GM12875 (cell line): ENCODE measurements at regions not wholly inside any gene's neighbourhood (a gene's known extent, or its start where the extent isn't known, plus 50 kb on each side); places are given as distances from the start of the nearest gene placed in this dataset.
A peak's percentile ranks its signal among the peaks of the same experiment; 100 is the strongest.
"Not testable (repeated sequence)": the region's sequence is repeated elsewhere in the genome, so short reads cannot be mapped to it uniquely, and the experiment has no call there.

Source experiments
- H3K4me3 ChIP-seq: one replicate; pipeline ENCODE4 v1.5.1; 2011; ENCODE audit warnings: low read depth, low read length, control low read depth
- TF ChIP-seq, protein P1 (sequence below): IDR thresholded peaks from 2 replicates; pipeline ENCODE4 v1.5.1; 2011; ENCODE audit warnings: low read depth, mild to moderate bottlenecking, control low read depth, inconsistent platforms, low read length, moderate library complexity, borderline replicate concordance; ENCODE audit not compliant: insufficient read depth

DNA sequence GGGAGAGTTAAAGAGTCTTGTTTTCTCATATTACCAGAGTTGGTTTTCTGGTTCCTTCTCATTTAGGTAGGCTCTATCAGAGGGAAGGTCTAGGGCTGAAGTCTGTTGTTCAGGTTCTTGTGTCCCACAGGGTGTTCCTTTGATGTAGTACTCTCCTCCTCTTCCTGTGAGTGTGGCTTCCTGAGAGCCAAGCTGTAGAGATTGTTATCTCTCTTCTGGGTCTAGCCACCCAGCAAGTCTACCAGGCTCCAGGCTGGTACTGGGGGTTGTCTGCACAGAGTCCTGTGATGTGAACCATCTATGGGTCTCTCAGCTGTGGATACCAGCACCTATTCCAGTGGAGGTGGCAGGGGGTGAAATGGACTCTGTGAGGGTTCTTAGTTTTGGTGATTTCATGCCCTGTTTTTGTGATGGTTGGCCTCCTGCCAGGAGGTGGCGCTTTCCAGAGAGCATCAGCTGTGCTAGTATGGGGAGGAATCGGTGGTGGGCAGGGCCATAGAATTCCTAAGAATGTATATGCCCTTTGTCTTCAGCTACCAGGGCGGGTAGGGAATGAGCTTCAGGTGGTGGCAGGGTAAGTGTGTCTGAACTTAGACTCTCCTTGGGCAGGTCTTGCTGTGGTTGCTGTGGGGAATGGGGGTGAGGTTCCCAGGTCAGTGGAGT is 65.5 kb upstream of the OLIG3 start:
- TF ChIP-seq, protein P1, sequence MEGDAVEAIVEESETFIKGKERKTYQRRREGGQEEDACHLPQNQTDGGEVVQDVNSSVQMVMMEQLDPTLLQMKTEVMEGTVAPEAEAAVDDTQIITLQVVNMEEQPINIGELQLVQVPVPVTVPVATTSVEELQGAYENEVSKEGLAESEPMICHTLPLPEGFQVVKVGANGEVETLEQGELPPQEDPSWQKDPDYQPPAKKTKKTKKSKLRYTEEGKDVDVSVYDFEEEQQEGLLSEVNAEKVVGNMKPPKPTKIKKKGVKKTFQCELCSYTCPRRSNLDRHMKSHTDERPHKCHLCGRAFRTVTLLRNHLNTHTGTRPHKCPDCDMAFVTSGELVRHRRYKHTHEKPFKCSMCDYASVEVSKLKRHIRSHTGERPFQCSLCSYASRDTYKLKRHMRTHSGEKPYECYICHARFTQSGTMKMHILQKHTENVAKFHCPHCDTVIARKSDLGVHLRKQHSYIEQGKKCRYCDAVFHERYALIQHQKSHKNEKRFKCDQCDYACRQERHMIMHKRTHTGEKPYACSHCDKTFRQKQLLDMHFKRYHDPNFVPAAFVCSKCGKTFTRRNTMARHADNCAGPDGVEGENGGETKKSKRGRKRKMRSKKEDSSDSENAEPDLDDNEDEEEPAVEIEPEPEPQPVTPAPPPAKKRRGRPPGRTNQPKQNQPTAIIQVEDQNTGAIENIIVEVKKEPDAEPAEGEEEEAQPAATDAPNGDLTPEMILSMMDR, result peak; percentile 24; the same call in 1 of the 2 replicates
- not testable (repeated sequence) for H3K4me3 ChIP-seq

- TF ChIP-seq, protein P1, result no peak
- H3K4me3 ChIP-seq, result no peak overlapping the region
Observed at GRCh38 chr6:137560184-137560563, 66.0 kb upstream of the OLIG3 start.

DNA sequence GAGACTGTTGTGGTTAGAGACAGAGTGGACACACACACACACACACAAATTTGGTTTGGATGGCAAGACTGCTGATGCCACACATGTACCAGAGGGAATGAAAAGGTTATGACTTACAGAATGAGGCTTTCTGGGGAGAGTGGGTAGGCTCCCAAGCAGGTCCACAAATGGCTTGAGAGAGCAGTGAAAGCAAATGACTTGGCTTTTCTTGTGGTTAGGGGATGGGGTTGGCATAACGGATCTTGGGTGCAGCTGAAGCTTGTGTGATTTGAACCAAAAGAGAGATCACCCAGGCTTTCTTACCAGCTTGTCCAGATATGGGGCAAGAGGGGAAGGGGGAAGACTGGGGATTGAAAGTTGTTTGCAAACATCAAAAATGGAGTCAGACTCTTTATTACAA is 73.9 kb upstream of the OLIG3 start:
- TF ChIP-seq, protein P1, result no peak

DNA sequence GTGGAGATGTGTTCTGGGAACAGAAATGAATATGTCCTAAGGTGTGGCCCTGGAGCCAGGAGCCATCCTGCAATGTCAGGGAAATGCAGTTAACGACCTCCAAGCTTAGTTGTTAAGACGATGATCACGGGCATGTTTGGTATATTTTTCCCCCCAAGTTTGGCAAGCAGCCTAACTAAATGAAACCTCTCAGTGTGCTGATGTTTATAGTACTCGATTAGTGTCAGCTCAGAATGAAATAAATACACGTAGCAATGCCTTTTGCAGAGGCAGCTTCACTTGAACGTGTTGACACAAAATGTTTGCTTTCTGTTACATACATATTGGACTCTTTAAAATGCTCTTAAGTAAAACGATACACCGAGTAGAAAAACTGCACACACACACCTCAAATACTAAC is 76.2 kb upstream of the OLIG3 start:
- TF ChIP-seq, protein P1, result no peak

More for the DNA sequence above, 73.9 kb upstream of the OLIG3 start:
- H3K4me3 ChIP-seq, result no peak overlapping the region

DNA sequence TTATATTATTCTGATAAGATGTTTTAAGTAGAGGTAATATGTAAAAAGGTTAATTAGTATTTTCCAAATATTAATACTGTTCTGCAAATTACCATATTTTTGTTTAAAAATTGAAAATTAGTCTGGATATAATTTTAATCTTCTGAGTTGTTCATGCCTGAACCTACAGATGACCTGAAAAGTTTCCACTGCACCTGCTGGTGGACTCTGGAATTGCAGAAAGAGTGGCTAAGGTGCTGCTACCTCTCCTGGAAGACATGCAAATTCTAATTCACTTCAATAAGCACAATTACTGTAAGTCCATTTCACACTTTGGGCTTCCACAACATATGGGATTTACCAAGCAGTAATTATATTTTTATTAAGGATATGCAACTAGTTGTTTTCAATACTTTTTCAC is 77.7 kb upstream of the OLIG3 start:
- TF ChIP-seq, protein P1, result peak; percentile 60; the same call in 1 of the 2 replicates
- H3K4me3 ChIP-seq, result no peak overlapping the region

More for the DNA sequence above, 76.2 kb upstream of the OLIG3 start:
- H3K4me3 ChIP-seq, result no peak overlapping the region

- TF ChIP-seq, protein P1, result no peak
- no peak overlapping the region for H3K4me3 ChIP-seq
Observed at GRCh38 chr6:137573739-137574138, 79.5 kb upstream of the OLIG3 start.

DNA sequence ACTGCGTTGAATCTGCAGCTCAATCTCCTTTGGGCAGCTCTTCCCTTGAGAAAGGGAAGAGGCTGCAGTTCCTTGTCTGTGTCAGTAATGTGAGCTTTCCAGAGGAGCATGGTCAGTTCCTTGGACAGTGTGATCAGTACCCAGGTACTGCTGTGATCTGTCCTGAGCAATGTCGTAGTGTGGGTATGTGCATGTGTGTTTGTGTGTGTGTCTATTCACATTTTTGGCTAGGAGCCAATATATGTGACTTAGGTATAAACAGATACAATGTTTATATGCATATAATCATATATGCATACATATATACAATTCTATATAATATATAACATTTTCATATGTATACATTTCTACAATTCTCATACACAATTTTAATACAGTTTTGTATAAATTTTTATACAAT is 85.4 kb upstream of the OLIG3 start:
- no peak overlapping the region for H3K4me3 ChIP-seq
- TF ChIP-seq, protein P1, result no peak
